ENCODE measurements at regions not wholly inside any gene's neighbourhood (a gene's known extent, or its start where the extent isn't known, plus 50 kb on each side); places are given as distances from the start of the nearest gene placed in this dataset.

DNA sequence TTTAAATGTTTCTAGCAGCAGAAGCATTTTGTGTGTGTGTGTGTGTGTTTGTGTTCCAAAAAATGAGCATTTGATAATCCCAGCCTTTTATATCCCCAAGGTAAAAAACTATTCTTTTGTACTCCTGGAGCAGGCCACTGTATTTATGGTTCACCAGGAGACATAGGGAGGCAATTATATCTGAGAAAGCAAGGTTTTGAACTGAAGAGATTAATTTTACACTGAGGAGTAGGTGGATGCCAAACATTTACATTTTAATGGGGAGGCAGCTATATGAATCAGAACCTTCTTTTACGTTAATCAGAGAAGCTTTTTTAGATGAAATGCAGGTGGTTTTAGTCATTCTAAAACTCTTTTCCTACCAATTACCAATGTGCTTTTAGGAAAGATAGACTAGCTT is 1374.0 kb upstream of the TENM4 start:
- Mint-ChIP-seq H3K4me1 (peaks cover 16% of the 10 kb centered on the region), H3K9me3 (no peaks in the 10 kb centered on the region), H3K4me3 (no peak overlapping the region), H3K36me3 (ENCODE audit: low read depth) (no peaks in the 10 kb centered on the region), H3K27ac (no peak overlapping the region), H3K27me3 (ENCODE audit: insufficient read depth) (no peaks in the 10 kb centered on the region)
- Histone ChIP-seq H3K9ac (ENCODE audit: extremely low read depth, low read length, poor library complexity, severe bottlenecking) (no peak overlapping the region), H3K27ac (ENCODE audit: low read depth, low read length) (no peak overlapping the region), H3K27me3 (ENCODE audit: control insufficient read depth, insufficient read depth, low read length, poor library complexity, severe bottlenecking) (no peaks in the 10 kb centered on the region), H3K9me3 (ENCODE audit: control insufficient read depth, low read length) (no peaks in the 10 kb centered on the region), H3K4me3 (ENCODE audit: low read length) (no peak overlapping the region), H3K36me3 (ENCODE audit: control insufficient read depth, insufficient read depth, low read length) (no peaks in the 10 kb centered on the region), H3K4me1 (ENCODE audit: control insufficient read depth, insufficient read depth, low read length) (no peaks in the 10 kb centered on the region)
- TF ChIP-seq CTCF (conservative IDR thresholded peaks at IDR 0.05) = no peak
- DNase-seq = no peak
- 80% methylated on average over 1 of the region's 1 CpG; no CpG with 5 or more reads in 1 of the 2 experiments for WGBS, 2 experiments (ENCODE audit: insufficient coverage in 1 of 2, insufficient read length in 1 of 2)

- Mint-ChIP-seq H3K4me1 (peaks cover 8% of the 10 kb centered on the region), H3K27ac (no peak overlapping the region), H3K9me3 (no peaks in the 10 kb centered on the region), H3K36me3 (ENCODE audit: low read depth) (no peaks in the 10 kb centered on the region), H3K27me3 (ENCODE audit: insufficient read depth) (no peaks in the 10 kb centered on the region), H3K4me3 (no peak overlapping the region)
- no peaks in the 10 kb centered on the region for H3K27me3 ChIP-seq (ENCODE audit: control insufficient read depth, insufficient read depth, low read length, poor library complexity, severe bottlenecking)
- DNase-seq = no peak
- no peak overlapping the region for H3K9ac ChIP-seq (ENCODE audit: extremely low read depth, low read length, poor library complexity, severe bottlenecking)
- no peak for TF ChIP-seq CTCF (conservative IDR thresholded peaks at IDR 0.05)
- H3K36me3 ChIP-seq (ENCODE audit: control insufficient read depth, insufficient read depth, low read length) = no peaks in the 10 kb centered on the region
- H3K27ac ChIP-seq (ENCODE audit: low read depth, low read length) = no peak overlapping the region
- H3K4me3 ChIP-seq (ENCODE audit: low read length) = no peak overlapping the region
- no peaks in the 10 kb centered on the region for H3K4me1 ChIP-seq (ENCODE audit: control insufficient read depth, insufficient read depth, low read length)
- WGBS, 2 experiments (ENCODE audit: insufficient coverage in 1 of 2, insufficient read length in 1 of 2) = 83 to 91% methylated on average over 3 of the region's 4 CpGs
- no peaks in the 10 kb centered on the region for H3K9me3 ChIP-seq (ENCODE audit: control insufficient read depth, low read length)
Observed at GRCh38 chr11:80810695-80811094, 1369.9 kb upstream of the TENM4 start.

DNA sequence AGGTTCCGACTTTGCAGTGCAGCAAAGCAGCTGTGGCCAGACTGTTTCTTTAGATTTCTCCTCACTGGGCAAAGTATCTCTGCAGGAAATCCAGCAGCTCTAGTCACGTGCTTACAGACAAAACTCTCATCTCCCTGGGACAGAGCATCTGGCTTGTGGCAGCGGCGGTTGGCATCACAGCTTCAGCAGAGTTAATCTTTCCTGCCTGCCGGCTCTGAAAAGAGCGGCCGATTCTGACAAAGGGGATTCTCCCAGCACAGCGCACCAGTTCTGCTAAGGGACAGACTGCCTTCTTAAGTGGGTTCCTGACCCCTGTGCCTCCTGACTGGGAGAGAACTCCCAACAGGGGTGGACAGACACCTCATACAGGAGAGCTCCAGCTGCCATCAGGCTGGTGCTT is 1357.3 kb upstream of the TENM4 start:
- no peak overlapping the region for H3K9ac ChIP-seq (ENCODE audit: extremely low read depth, low read length, poor library complexity, severe bottlenecking)
- H3K36me3 Mint-ChIP-seq (ENCODE audit: low read depth) = no peaks in the 10 kb centered on the region
- no peak overlapping the region for H3K27ac ChIP-seq (ENCODE audit: low read depth, low read length)
- H3K4me1 Mint-ChIP-seq = no peaks in the 10 kb centered on the region
- peak; percentile 35 for DNase-seq
- whole genome bisulfite sequencing, 2 experiments (ENCODE audit: insufficient coverage in 1 of 2, insufficient read length in 1 of 2) = 68 to 72% methylated on average over 7 to 8 of the region's 8 CpGs
- TF ChIP-seq CTCF (conservative IDR thresholded peaks at IDR 0.05) = no peak
- H3K4me3 ChIP-seq (ENCODE audit: low read length) = no peak overlapping the region
- H3K4me3 Mint-ChIP-seq = no peak overlapping the region
- H3K4me1 ChIP-seq (ENCODE audit: control insufficient read depth, insufficient read depth, low read length) = no peaks in the 10 kb centered on the region
- no peak overlapping the region for H3K27ac Mint-ChIP-seq
- H3K9me3 ChIP-seq (ENCODE audit: control insufficient read depth, low read length) = no peaks in the 10 kb centered on the region
- peaks cover 33% of the 10 kb centered on the region for H3K9me3 Mint-ChIP-seq
- H3K27me3 Mint-ChIP-seq (ENCODE audit: insufficient read depth) = no peaks in the 10 kb centered on the region
- no peaks in the 10 kb centered on the region for H3K36me3 ChIP-seq (ENCODE audit: control insufficient read depth, insufficient read depth, low read length)
- H3K27me3 ChIP-seq (ENCODE audit: control insufficient read depth, insufficient read depth, low read length, poor library complexity, severe bottlenecking) = no peaks in the 10 kb centered on the region

Measured in endodermal cell (in vitro differentiated cells).